Lower lobe of right lung (tissue), 2 donors: ENCODE measurements at regions not wholly inside any gene's neighbourhood (a gene's known extent, or its start where the extent isn't known, plus 50 kb on each side); places are given as distances from the start of the nearest gene placed in this dataset.

Experiments used
- ATAC-seq, 2 donors: fragments of 200-7000 bp; cut with Tn5 transposase; one replicate each; pipeline ENCODE4 v1.9.1; 2020 to 2022; ENCODE audit warnings: mild to moderate bottlenecking in 2 of 2, moderate library complexity in 2 of 2
- DNase-seq: peaks from one replicate; pipeline ENCODE4 v3.0.0-alpha.2; 2020
- H3K27ac ChIP-seq: fragments of 200-600 bp; one replicate; pipeline ENCODE4 v1.8.0; 2022
- H3K27me3 ChIP-seq: fragments of 200-600 bp; one replicate; pipeline ENCODE4 v1.8.0; 2022; ENCODE audit warnings: low read depth
- H3K36me3 ChIP-seq: fragments of 200-600 bp; one replicate; pipeline ENCODE4 v1.8.0; 2022; ENCODE audit warnings: mild to moderate bottlenecking
- H3K4me1 ChIP-seq: fragments of 200-600 bp; one replicate; pipeline ENCODE4 v1.8.0; 2022
- H3K4me3 ChIP-seq: fragments of 200-600 bp; one replicate; pipeline ENCODE4 v1.8.0; 2022; ENCODE audit warnings: mild to moderate bottlenecking
- H3K9me3 ChIP-seq: fragments of 200-600 bp; one replicate; pipeline ENCODE4 v1.8.0; 2022
- CTCF ChIP-seq: fragments of 200-600 bp; IDR thresholded peaks from one replicate; pipeline ENCODE4 v1.8.0; 2022; ENCODE audit warnings: antibody characterized with exemption, mild to moderate bottlenecking
- intact Hi-C: fragments of 100-400 bp; cut with DNase I; formaldehyde crosslinking; loops from one replicate; pipeline ENCODE4 v1.11.0; 2022
- donor health status: DM: no; HTN: yes; CAD: no; lungs with severe emphysema.

- no peak for TF ChIP-seq CTCF
- Histone ChIP-seq H3K9me3 (no peaks in the 10 kb centered on the region), H3K27ac (no peak overlapping the region), H3K27me3 (no peaks in the 10 kb centered on the region), H3K4me1 (no peaks in the 10 kb centered on the region), H3K4me3 (no peak overlapping the region), H3K36me3 (no peaks in the 10 kb centered on the region)
- intact Hi-C loops: no loop called here
- no peak for DNase-seq
- no peak for ATAC-seq
These were observed 1149.0 kb upstream of the USP15 start for GRCh38 chr12:61111218-61111617.

GRCh38 chr12:61137677-61138414, 1122.4 kb upstream of the USP15 start:
- intact Hi-C loops: no loop called here
- ATAC-seq (no peak), DNase-seq (no peak)
- Histone ChIP-seq H3K4me3 (no peak overlapping the region), H3K36me3 (no peaks in the 10 kb centered on the region), H3K9me3 (no peaks in the 10 kb centered on the region), H3K27me3 (no peaks in the 10 kb centered on the region), H3K4me1 (no peaks in the 10 kb centered on the region), H3K27ac (no peak overlapping the region)
- TF ChIP-seq CTCF: no peak

GRCh38 chr12:61138415-61138759, 1121.8 kb upstream of the USP15 start:
- intact Hi-C loops: no loop called here
- Histone ChIP-seq H3K27me3 (no peaks in the 10 kb centered on the region), H3K4me1 (no peaks in the 10 kb centered on the region), H3K4me3 (no peak overlapping the region), H3K36me3 (no peaks in the 10 kb centered on the region), H3K27ac (no peak overlapping the region), H3K9me3 (no peaks in the 10 kb centered on the region)
- no peak for DNase-seq
- no peak for ATAC-seq
- no peak for TF ChIP-seq CTCF

GRCh38 chr12:61161961-61162360, 1098.2 kb upstream of the USP15 start:
- intact Hi-C loops: no loop called here
- no peak for TF ChIP-seq CTCF
- Histone ChIP-seq H3K36me3 (no peaks in the 10 kb centered on the region), H3K4me3 (no peak overlapping the region), H3K27me3 (no peaks in the 10 kb centered on the region), H3K4me1 (no peaks in the 10 kb centered on the region), H3K9me3 (no peaks in the 10 kb centered on the region), H3K27ac (no peak overlapping the region)
- ATAC-seq (no peak), DNase-seq (no peak)

GRCh38 chr12:61188801-61189595, 1071.2 kb upstream of the USP15 start:
- Histone ChIP-seq H3K36me3 (no peaks in the 10 kb centered on the region), H3K27ac (no peak overlapping the region), H3K4me1 (no peaks in the 10 kb centered on the region), H3K4me3 (no peak overlapping the region), H3K27me3 (no peaks in the 10 kb centered on the region), H3K9me3 (no peaks in the 10 kb centered on the region)
- intact Hi-C loops: no loop called here
- ATAC-seq: no peak
- DNase-seq: no peak
- no peak for TF ChIP-seq CTCF
